H1 (cell line): ENCODE measurements at regions not wholly inside any gene's neighbourhood (a gene's known extent, or its start where the extent isn't known, plus 50 kb on each side); places are given as distances from the start of the nearest gene placed in this dataset.

Experiments used
- CBX5 ChIP-seq: fragments of 300-800, 300-1000 bp; sonication (generic); IDR thresholded peaks from 2 replicates; pipeline ENCODE4 v1.7.1; 2016; ENCODE audit warnings: antibody characterized with exemption, low read length, low read depth
- CHD1 ChIP-seq: IDR thresholded peaks from 2 replicates; pipeline ENCODE4 v1.6.1; 2012; ENCODE audit warnings: low read depth, low read length, improper control_type of control experiment
- CREB1 ChIP-seq: IDR thresholded peaks from 2 replicates; pipeline ENCODE4 v1.6.1; 2012; ENCODE audit warnings: inconsistent platforms
- CTCF ChIP-seq, 3 experiments: IDR thresholded peaks; 1 replicate in 2 of 3; 2 replicates in 1 of 3; pipeline versions ENCODE4 v1.5.1 to v1.6.1; 2011; ENCODE audit warnings: low read length in 3 of 3, mild to moderate bottlenecking in 3 of 3, inconsistent platforms in 2 of 3, low read depth in 1 of 3, moderate library complexity in 1 of 3; ENCODE audit not compliant: insufficient read depth in 1 of 3; ENCODE audit errors: control extremely low read depth in 1 of 3
- EGR1 ChIP-seq: IDR thresholded peaks from 2 replicates; pipeline ENCODE4 v1.6.1; 2011; ENCODE audit warnings: low read depth, low read length, borderline replicate concordance
- GTF2F1 ChIP-seq: IDR thresholded peaks from 2 replicates; pipeline ENCODE4 v1.6.1; 2012; ENCODE audit warnings: low read depth, low read length, improper control_type of control experiment, borderline replicate concordance
- POLR2A ChIP-seq, 2 experiments: IDR thresholded peaks; 1 replicate in 1 of 2; 2 replicates in 1 of 2; pipeline ENCODE4 v1.6.1; 2011; ENCODE audit warnings: low read depth in 2 of 2, low read length in 2 of 2, mild to moderate bottlenecking in 2 of 2; ENCODE audit errors: control extremely low read depth in 1 of 2
- RAD21 ChIP-seq, 2 experiments: IDR thresholded peaks in 1 of 2; conservative IDR thresholded peaks in 1 of 2; 2 replicates each; pipeline ENCODE4 v1.6.1; 2011; ENCODE audit warnings: low read depth in 2 of 2, low read length in 2 of 2, improper control_type of control experiment in 1 of 2, inconsistent platforms in 1 of 2, mild to moderate bottlenecking in 1 of 2, moderate library complexity in 1 of 2
- RFX5 ChIP-seq: IDR thresholded peaks from 2 replicates; pipeline ENCODE4 v1.6.1; 2011; ENCODE audit warnings: low read depth, low read length, improper control_type of control experiment, borderline replicate concordance
- RNF2 ChIP-seq: fragments of 200-900, 300-1000 bp; sonication (generic); IDR thresholded peaks from 2 replicates; pipeline ENCODE4 v1.7.1; 2016; ENCODE audit warnings: borderline replicate concordance, low read depth, mild to moderate bottlenecking, antibody characterized with exemption, low read length; ENCODE audit not compliant: poor library complexity, severe bottlenecking; ENCODE audit errors: missing control alignments
- RXRA ChIP-seq: IDR thresholded peaks from 2 replicates; pipeline ENCODE4 v1.6.1; 2011; ENCODE audit warnings: low read depth, mild to moderate bottlenecking, low read length, moderate library complexity; ENCODE audit not compliant: insufficient read depth
- TF ChIP-seq, protein P1 (sequence below): IDR thresholded peaks from 2 replicates; pipeline ENCODE4 v1.6.1; 2012; ENCODE audit warnings: inconsistent platforms

DNA sequence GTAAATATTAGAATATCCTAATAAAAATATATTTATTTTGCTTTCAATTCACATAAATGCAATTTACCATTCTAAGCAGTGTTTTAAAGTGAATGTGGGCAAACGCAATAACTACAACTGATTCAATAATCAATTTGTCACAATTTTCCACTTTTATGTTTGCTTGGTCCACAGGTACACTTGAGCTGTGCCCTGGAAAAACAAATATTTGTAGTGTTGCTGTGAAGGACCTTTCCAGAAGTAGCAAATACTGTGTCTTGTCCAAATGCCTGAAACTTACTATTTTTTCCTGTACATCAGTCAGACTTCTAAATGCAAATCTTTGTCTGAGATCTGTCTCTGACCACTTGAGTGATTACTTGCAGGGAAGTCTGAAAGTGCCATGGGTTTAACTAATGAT, 845.8 kb upstream of the SLITRK5 start:
- TF ChIP-seq CTCF (IDR thresholded peaks at IDR 0.05; ENCODE audit: control extremely low read depth in 1 of 3, insufficient read depth in 1 of 3, low read depth in 1 of 3, low read length in 3 of 3) (no peak), RAD21 (IDR thresholded peaks at IDR 0.05 in 1 of 2, conservative IDR thresholded peaks at IDR 0.05 in 1 of 2; ENCODE audit: low read depth in 2 of 2, low read length in 2 of 2) (no peak), RNF2 (no peak), CBX5 (no peak), POLR2A (IDR thresholded peaks at IDR 0.05; ENCODE audit: control extremely low read depth in 1 of 2, low read depth in 2 of 2, low read length in 2 of 2) (no peak), EGR1 (no peak), GTF2F1 (no peak), CHD1 (no peak), RFX5 (no peak), RXRA (no peak), CREB1 (no peak)
- TF ChIP-seq, protein P1, sequence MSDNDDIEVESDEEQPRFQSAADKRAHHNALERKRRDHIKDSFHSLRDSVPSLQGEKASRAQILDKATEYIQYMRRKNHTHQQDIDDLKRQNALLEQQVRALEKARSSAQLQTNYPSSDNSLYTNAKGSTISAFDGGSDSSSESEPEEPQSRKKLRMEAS, result no peak
